Osteoblast (primary cell): ENCODE measurements at regions not wholly inside any gene's neighbourhood (a gene's known extent, or its start where the extent isn't known, plus 50 kb on each side); places are given as distances from the start of the nearest gene placed in this dataset.

Experiments used
- DNase-seq: peaks from one replicate; pipeline ENCODE4 v3.0.0; 2011; ENCODE audit warnings: low spot score, mixed read lengths; ENCODE audit not compliant: insufficient read length; ENCODE audit errors: missing footprints
- H2AFZ ChIP-seq: 2 replicates; pipeline ENCODE4 v1.6.0; 2011; ENCODE audit warnings: mild to moderate bottlenecking, low read length
- H3K27ac ChIP-seq: 2 replicates; pipeline ENCODE4 v1.5.1; 2011; ENCODE audit warnings: mild to moderate bottlenecking, low read depth, low read length, moderate library complexity
- H3K27me3 ChIP-seq: 2 replicates; pipeline ENCODE4 v1.6.0; 2012; ENCODE audit warnings: mild to moderate bottlenecking, control low read depth, inconsistent platforms, low read length, moderate library complexity; ENCODE audit not compliant: insufficient read depth
- H3K36me3 ChIP-seq: 2 replicates; pipeline ENCODE4 v1.5.1; 2011; ENCODE audit warnings: mild to moderate bottlenecking, low read length, control low read depth, moderate library complexity; ENCODE audit not compliant: insufficient read depth
- H3K4me1 ChIP-seq: 2 replicates; pipeline ENCODE4 v1.5.1; 2011; ENCODE audit warnings: mild to moderate bottlenecking, low read length, control low read depth, moderate library complexity; ENCODE audit not compliant: insufficient read depth
- H3K4me2 ChIP-seq: 2 replicates; pipeline ENCODE4 v1.6.0; 2011; ENCODE audit warnings: mild to moderate bottlenecking, low read length; ENCODE audit not compliant: insufficient read depth
- H3K4me3 ChIP-seq: fragments of 200-600 bp; sonication (generic); 3 replicates; pipeline ENCODE4 v1.5.1; 2012; ENCODE audit warnings: mild to moderate bottlenecking, low read length, inconsistent platforms; ENCODE audit not compliant: insufficient read depth
- H3K79me2 ChIP-seq: 2 replicates; pipeline ENCODE4 v1.6.0; 2012; ENCODE audit warnings: mild to moderate bottlenecking, low read length, control low read depth, inconsistent platforms; ENCODE audit not compliant: insufficient read depth
- H3K9me3 ChIP-seq: 2 replicates; pipeline ENCODE4 v1.5.1; 2011; ENCODE audit warnings: low read depth, low read length, control low read depth
- H4K20me1 ChIP-seq: 2 replicates; pipeline ENCODE4 v1.6.0; 2012; ENCODE audit warnings: mild to moderate bottlenecking, low read length, control low read depth; ENCODE audit not compliant: insufficient read depth
- TF ChIP-seq, protein P1 (sequence below): IDR thresholded peaks from 2 replicates; pipeline ENCODE4 v1.5.1; 2011; ENCODE audit warnings: mild to moderate bottlenecking, low read depth, low read length, moderate library complexity; ENCODE audit errors: extremely low read depth

DNA sequence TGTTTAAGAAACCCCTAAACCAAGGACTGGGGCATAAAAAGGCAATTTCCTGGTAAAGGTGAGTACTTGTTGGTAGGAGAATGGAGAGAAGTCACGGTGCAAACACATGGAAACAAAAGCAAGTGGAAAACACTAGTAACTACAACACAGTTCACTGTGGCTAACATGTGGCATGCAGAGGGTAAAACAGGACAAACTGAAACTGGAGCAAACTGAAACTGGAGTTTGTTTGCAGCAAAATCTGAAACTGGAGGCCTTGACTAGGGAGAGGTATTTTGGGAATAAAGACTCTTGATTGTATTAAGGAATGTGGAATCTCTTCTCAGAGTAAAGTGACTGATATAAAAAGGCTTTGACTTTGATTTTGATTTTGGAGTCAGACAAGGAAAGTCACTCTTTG is 376.3 kb upstream of the PRMT6 start:
- no peaks in the 10 kb centered on the region for H3K79me2 ChIP-seq
- no peaks in the 10 kb centered on the region for H3K4me1 ChIP-seq
- TF ChIP-seq, protein P1, sequence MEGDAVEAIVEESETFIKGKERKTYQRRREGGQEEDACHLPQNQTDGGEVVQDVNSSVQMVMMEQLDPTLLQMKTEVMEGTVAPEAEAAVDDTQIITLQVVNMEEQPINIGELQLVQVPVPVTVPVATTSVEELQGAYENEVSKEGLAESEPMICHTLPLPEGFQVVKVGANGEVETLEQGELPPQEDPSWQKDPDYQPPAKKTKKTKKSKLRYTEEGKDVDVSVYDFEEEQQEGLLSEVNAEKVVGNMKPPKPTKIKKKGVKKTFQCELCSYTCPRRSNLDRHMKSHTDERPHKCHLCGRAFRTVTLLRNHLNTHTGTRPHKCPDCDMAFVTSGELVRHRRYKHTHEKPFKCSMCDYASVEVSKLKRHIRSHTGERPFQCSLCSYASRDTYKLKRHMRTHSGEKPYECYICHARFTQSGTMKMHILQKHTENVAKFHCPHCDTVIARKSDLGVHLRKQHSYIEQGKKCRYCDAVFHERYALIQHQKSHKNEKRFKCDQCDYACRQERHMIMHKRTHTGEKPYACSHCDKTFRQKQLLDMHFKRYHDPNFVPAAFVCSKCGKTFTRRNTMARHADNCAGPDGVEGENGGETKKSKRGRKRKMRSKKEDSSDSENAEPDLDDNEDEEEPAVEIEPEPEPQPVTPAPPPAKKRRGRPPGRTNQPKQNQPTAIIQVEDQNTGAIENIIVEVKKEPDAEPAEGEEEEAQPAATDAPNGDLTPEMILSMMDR: no peak
- no peak for DNase-seq
- no peak overlapping the region for H3K4me3 ChIP-seq
- no peaks in the 10 kb centered on the region for H3K9me3 ChIP-seq
- H3K36me3 ChIP-seq: no peaks in the 10 kb centered on the region
- no peak overlapping the region for H3K27ac ChIP-seq
- no peaks in the 10 kb centered on the region for H4K20me1 ChIP-seq
- no peak overlapping the region for H3K4me2 ChIP-seq
- no peak overlapping the region for H2AFZ ChIP-seq
- H3K27me3 ChIP-seq: no peaks in the 10 kb centered on the region

DNA sequence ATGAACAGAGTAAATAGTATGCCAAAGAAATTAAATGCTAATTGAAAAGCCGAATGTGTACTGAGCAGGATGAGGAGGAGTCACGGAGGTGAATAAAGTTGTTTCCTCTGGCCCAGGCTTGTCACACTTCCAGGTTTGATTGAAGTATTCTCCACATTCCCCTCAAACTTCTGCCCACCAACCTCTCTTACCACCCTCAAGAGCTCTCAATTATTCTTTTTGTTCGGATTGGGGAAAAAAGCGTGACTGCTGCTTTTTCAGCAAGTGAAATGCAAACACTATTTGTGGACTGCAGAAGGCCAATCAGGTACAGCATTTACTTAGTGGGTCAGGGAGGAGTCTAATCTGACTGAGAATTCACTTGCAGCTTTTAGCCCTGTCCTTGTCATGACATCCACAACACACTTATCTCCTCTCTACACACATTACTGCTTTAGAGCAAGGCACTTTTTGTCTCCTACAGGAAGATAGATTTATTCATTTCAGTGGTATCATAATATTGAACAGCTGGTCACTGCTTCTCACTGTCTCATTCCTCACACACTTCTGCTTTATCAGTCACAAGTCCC is 375.6 kb upstream of the PRMT6 start:
- TF ChIP-seq, protein P1: no peak
- no peaks in the 10 kb centered on the region for H3K27me3 ChIP-seq
- H3K27ac ChIP-seq: no peak overlapping the region
- no peaks in the 10 kb centered on the region for H3K4me1 ChIP-seq
- H3K36me3 ChIP-seq: no peaks in the 10 kb centered on the region
- H3K4me3 ChIP-seq: no peak overlapping the region
- H3K79me2 ChIP-seq: no peaks in the 10 kb centered on the region
- H4K20me1 ChIP-seq: no peaks in the 10 kb centered on the region
- no peak overlapping the region for H2AFZ ChIP-seq
- no peaks in the 10 kb centered on the region for H3K9me3 ChIP-seq
- peak; percentile 5 for DNase-seq
- H3K4me2 ChIP-seq: no peak overlapping the region

DNA sequence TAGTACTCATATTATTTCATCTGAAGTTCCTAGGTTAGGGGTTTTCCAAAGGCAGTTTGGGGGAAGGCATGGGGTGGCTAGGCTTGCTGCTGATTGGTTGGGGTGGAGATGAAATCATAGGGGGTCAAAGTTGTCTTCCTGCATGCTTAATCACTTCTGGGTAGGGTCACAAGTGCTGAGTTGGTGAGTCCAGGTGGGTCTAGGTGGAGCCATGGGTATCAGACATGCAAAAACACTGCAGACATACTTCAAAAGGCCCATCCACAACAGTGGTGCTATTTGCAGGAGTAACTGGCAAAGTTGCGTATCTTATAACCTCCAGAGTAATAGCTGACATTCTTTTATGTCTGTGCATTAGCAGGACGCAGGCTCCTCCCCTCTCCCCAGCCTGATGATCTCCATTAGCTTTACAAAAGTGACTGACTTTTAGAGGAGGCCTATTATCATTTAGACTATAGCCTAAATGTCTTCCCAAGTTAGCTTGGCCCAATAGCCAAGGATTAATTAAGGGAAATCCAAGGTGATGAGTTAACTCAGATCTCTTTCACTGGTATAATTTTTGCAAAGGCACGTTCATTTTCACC is 374.4 kb upstream of the PRMT6 start:
- no peak overlapping the region for H2AFZ ChIP-seq
- H3K79me2 ChIP-seq: no peaks in the 10 kb centered on the region
- H3K27me3 ChIP-seq: no peaks in the 10 kb centered on the region
- TF ChIP-seq, protein P1: no peak
- no peak overlapping the region for H3K27ac ChIP-seq
- no peaks in the 10 kb centered on the region for H3K9me3 ChIP-seq
- no peaks in the 10 kb centered on the region for H3K36me3 ChIP-seq
- H4K20me1 ChIP-seq: no peaks in the 10 kb centered on the region
- no peak for DNase-seq
- H3K4me2 ChIP-seq: no peak overlapping the region
- H3K4me1 ChIP-seq: no peaks in the 10 kb centered on the region
- no peak overlapping the region for H3K4me3 ChIP-seq

DNA sequence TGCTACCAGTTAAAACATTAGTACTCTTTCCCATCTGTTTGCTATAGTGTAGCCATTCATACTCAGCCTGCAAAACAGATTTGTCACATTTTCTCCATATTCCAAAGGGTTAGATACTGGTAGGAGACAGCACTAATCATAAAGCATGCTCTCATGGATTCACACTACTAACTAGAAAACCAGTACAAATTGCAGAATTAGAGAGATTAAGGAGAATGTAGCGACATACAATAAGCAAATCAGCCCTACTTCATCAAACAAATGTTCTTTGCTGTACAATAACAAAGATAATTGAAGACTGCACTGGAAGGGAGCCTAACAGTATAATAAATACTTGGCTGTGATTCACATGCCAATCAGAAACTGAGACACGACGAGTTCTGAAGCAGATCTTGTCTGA is 368.0 kb upstream of the PRMT6 start:
- DNase-seq: no peak
- no peaks in the 10 kb centered on the region for H3K9me3 ChIP-seq

More for the DNA sequence above, 368.0 kb upstream of the PRMT6 start:
- no peaks in the 10 kb centered on the region for H3K27me3 ChIP-seq
- no peak overlapping the region for H3K4me2 ChIP-seq
- no peaks in the 10 kb centered on the region for H3K36me3 ChIP-seq
- H3K4me1 ChIP-seq: no peaks in the 10 kb centered on the region
- H3K4me3 ChIP-seq: no peak overlapping the region
- no peaks in the 10 kb centered on the region for H4K20me1 ChIP-seq
- H3K27ac ChIP-seq: no peak overlapping the region
- H2AFZ ChIP-seq: no peak overlapping the region
- TF ChIP-seq, protein P1: no peak
- no peaks in the 10 kb centered on the region for H3K79me2 ChIP-seq
